ENCODE measurements at regions not wholly inside any gene's neighbourhood (a gene's known extent, or its start where the extent isn't known, plus 50 kb on each side); places are given as distances from the start of the nearest gene placed in this dataset.

GRCh38 chr6:119630561-119631192 lies 281.1 kb upstream of the MAN1A1 start:
- no peak for ATAC-seq

GRCh38 chr6:119628691-119629594 lies 279.4 kb upstream of the MAN1A1 start:
- no peak for ATAC-seq

GRCh38 chr6:119627908-119628669 lies 278.5 kb upstream of the MAN1A1 start:
- ATAC-seq, result peak; percentile 37

- ATAC-seq, result no peak
Measured at GRCh38 chr6:119626884-119627619, 277.5 kb upstream of the MAN1A1 start.

GRCh38 chr6:119620846-119621555 lies 271.4 kb upstream of the MAN1A1 start:
- ATAC-seq, result peak; percentile 46

- ATAC-seq, result no peak
Measured at GRCh38 chr6:119614138-119614537, 264.6 kb upstream of the MAN1A1 start.

GRCh38 chr6:119612911-119613381 lies 263.4 kb upstream of the MAN1A1 start:
- ATAC-seq, result peak; percentile 18

GRCh38 chr6:119612176-119612891 lies 262.8 kb upstream of the MAN1A1 start:
- ATAC-seq, result no peak

GRCh38 chr6:119610754-119611153 lies 261.2 kb upstream of the MAN1A1 start:
- ATAC-seq, result no peak

- ATAC-seq, result no peak
Measured at GRCh38 chr6:119610265-119610664, 260.7 kb upstream of the MAN1A1 start.

GRCh38 chr6:119609865-119610264 lies 260.3 kb upstream of the MAN1A1 start:
- ATAC-seq, result no peak

GRCh38 chr6:119608994-119609393 lies 259.4 kb upstream of the MAN1A1 start:
- ATAC-seq, result no peak

- ATAC-seq, result no peak
Measured at GRCh38 chr6:119604124-119604523, 254.6 kb upstream of the MAN1A1 start.

GRCh38 chr6:119603501-119603900 lies 253.9 kb upstream of the MAN1A1 start:
- no peak for ATAC-seq

GRCh38 chr6:119602215-119603178 lies 252.9 kb upstream of the MAN1A1 start:
- no peak for ATAC-seq

- no peak for ATAC-seq
Measured at GRCh38 chr6:119598883-119599282, 249.3 kb upstream of the MAN1A1 start.

GRCh38 chr6:119594907-119595306 lies 245.3 kb upstream of the MAN1A1 start:
- ATAC-seq, result no peak

GRCh38 chr6:119591235-119591634 lies 241.7 kb upstream of the MAN1A1 start:
- ATAC-seq, result no peak

- ATAC-seq, result no peak
Measured at GRCh38 chr6:119590066-119590465, 240.5 kb upstream of the MAN1A1 start.

- no peak for ATAC-seq
Measured at GRCh38 chr6:119587537-119587936, 238.0 kb upstream of the MAN1A1 start.

Data from esophagus mucosa (tissue), 1 donor.